Stimulated activated CD4-positive, alpha-beta T cell treated with anti-CD3 and anti-CD28 coated beads, Interleukin-1b, Interleukin-23, amount 100 ng/mL, for 4 hours (primary cell): ENCODE measurements at regions not wholly inside any gene's neighbourhood (a gene's known extent, or its start where the extent isn't known, plus 50 kb on each side); places are given as distances from the start of the nearest gene placed in this dataset.

Experiments used
- DNase-seq, 2 donors: peaks; one replicate each; pipeline ENCODE4 v3.0.0-alpha.2; 2020; ENCODE audit warnings: low read depth in 2 of 2

- no peak for DNase-seq
These were observed 58.3 kb upstream of the LYST start for GRCh38 chr1:235925016-235925415.

- DNase-seq, result no peak
These were observed 56.8 kb upstream of the LYST start for GRCh38 chr1:235923466-235924021.

GRCh38 chr1:235920596-235921375, 54.1 kb upstream of the LYST start:
- DNase-seq, result no peak

- DNase-seq, result no peak
These were observed 53.2 kb upstream of the LYST start for GRCh38 chr1:235919833-235920441.

- no peak for DNase-seq
These were observed 52.6 kb upstream of the LYST start for GRCh38 chr1:235919127-235919832.

GRCh38 chr1:235918465-235918864, 51.8 kb upstream of the LYST start:
- DNase-seq, result no peak

- no peak for DNase-seq
These were observed 51.3 kb upstream of the LYST start for GRCh38 chr1:235918032-235918431.

- DNase-seq, result peak; percentile 39 to 53
These were observed 50.6 kb upstream of the LYST start for GRCh38 chr1:235917267-235917811.
